Hematopoietic multipotent progenitor cell treated with erythropoietin and hydrocortisone succinate and interleukin-3 and kit ligand, for 17 days (in vitro differentiated cells): ENCODE measurements at regions not wholly inside any gene's neighbourhood (a gene's known extent, or its start where the extent isn't known, plus 50 kb on each side); places are given as distances from the start of the nearest gene placed in this dataset.

Experiments
- DNase-seq: peaks from one replicate; pipeline ENCODE4 v3.0.0-alpha.2; 2015; ENCODE audit warnings: low spot score

DNA sequence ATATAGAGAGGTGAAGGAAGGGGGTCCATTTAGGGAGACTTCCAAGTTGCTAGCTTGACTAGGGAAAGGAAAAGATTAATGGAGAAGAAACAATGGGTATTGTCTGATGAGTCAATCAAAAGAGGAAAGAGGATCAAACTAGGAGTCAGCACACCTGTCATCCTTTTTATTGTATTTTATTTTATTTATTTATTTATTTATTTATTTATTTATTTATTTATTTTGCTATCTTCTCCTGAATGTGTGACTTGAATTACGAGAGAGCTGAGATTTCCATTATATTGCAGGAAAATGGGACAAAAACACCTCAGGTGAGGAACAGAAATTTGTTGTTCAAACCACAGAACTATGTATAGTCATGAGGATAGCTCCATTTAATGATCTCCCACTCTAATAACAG lies 58.9 kb downstream of the NUDT11 start:
- DNase-seq, result no peak

GRCh38 chrX:51435101-51435500 lies 61.3 kb downstream of the NUDT11 start:
- DNase-seq, result no peak

DNA sequence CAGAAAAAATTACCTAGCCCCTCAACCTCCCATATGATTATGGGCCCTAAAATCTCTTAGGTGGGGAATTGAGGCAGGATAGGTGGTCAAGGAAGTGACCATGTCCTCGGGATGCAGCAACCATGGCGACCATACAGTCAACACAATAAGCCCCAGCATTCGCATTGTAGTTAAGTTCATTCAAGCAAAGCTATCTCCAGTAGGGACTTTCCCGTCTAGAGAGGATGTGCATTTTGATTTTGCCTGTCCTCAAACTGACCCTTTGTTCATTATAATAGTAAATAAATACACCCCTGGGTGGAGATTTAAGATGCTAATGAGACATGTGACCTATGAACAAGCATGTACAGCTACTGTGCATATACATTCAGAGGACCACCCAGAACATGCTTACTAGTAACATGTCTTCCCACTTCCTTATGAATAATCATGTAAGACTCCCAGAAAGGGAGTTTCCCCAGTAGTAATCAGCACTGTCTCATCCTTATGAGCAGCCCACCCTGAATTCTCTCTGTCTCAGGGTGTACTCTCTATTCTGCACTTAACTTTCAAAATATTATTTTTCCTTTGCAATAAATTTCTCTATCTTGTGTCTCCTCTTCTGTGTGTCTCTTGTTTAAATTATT lies 74.3 kb downstream of the NUDT11 start:
- DNase-seq, result no peak

- peak; percentile 15 for DNase-seq
These were observed 75.8 kb downstream of the NUDT11 start for GRCh38 chrX:51420610-51421009.

DNA sequence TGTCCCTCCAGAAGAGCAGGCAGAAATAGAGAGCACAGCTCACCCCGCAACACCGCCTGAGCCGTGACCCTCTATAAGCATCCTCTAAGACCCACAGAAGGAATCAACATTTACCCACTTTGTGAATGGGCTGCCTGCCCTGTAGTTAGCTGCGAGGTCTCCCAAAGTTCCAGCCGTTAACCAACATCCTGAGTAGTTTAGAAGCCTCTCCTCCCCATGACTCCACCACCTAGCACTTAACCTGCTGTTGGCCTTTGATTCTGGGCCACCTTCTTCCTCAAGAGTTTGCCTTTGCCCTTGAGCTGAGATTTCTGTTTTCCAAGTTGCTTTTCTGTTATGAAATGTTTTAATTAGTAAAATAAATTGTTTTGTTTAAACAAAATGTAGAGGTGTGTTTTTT lies 75.8 kb downstream of the NUDT10 start:
- DNase-seq, result no peak

DNA sequence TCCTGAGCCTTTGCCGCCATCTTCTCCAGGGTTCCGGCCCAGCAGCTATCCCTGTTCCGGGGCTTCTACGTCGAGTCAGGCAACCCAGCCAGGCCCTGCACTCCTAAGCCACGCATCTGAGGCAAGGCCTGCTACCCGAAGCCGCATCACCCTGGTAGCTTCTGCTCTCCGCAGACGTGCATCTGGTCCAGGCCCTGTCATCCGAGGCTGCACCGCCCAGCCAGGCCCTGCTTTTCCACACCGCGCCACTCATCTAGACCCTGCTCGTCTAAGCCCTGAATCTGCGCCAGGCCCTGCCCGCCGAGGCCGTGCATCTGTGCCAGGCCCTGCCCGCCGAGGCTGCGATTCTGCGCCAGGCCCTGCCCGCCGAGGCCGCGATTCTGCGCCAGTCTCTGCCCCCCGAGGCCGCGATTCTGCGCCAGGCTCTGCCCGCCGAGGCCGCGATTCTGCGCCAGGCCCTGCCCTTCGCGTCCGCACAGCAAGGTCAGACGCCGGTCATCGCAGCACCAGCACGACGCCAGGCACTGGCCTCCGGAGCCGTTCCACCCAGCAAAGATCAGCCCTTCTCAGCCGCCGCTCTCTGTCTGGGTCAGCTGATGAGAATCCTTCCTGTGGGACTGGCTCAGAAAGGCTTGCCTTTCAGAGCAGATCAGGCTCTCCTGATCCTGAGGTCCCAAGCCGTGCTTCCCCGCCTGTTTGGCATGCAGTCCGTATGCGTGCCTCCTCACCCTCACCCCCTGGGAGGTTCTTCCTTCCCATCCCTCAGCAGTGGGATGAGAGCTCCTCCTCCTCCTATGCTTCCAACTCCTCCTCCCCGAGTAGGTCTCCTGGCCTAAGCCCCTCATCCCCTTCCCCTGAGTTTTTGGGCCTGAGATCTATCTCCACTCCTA lies 75.1 kb downstream of the NUDT10 start:
- DNase-seq, result no peak

GRCh38 chrX:51406688-51407519 lies 74.3 kb downstream of the NUDT10 start:
- no peak for DNase-seq

DNA sequence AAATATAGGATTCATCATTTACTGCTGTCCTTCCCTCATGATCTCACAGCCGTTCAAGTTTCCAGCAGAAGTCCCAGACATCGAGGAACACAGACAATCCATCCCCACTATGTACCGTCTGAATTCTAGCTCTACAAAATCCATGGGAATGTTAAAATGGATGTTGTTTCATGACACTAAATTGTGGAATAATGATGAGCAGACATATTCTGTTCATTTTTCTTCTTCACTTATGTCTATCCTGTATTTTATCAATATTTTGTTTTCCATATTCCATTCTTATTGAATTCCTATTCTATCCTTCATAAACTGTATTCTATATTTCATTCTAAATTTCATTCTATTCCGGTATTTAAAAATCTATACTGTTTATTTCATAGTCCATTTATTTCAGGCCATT lies 71.8 kb downstream of the NUDT10 start:
- no peak for DNase-seq

GRCh38 chrX:51395810-51396728 lies 63.4 kb downstream of the NUDT10 start:
- no peak for DNase-seq

DNA sequence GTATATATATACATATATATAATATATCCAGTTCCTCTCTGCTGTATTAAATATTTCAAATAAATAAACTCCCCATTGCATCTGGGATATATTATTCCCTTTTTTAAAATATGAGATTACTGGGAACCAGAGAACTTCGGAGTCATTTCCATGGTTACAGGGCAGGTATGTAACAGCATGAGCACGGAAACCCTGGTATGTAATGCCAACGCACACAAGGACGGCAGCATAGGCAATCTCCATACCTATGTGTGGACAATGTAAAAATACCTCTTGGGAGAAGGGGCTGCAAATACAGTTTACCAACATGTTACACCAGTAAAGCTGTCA lies 62.8 kb downstream of the NUDT10 start:
- no peak for DNase-seq
